LNCaP clone FGC (cell line): ENCODE measurements at regions not wholly inside any gene's neighbourhood (a gene's known extent, or its start where the extent isn't known, plus 50 kb on each side); places are given as distances from the start of the nearest gene placed in this dataset.

Experiments
- DNase-seq: peaks from one replicate; pipeline ENCODE4 v3.0.0-alpha.2; 2011; ENCODE audit warnings: low read depth
- H3K4me3 ChIP-seq: 2 replicates; pipeline ENCODE4 v1.5.1; 2011; ENCODE audit warnings: mild to moderate bottlenecking, low read depth, low read length, control low read depth
- TF ChIP-seq, protein P1 (sequence below): IDR thresholded peaks from 2 replicates; pipeline ENCODE4 v1.5.1; 2012; ENCODE audit warnings: mild to moderate bottlenecking; ENCODE audit not compliant: control insufficient read depth, insufficient read depth; ENCODE audit errors: extremely low read depth

DNA sequence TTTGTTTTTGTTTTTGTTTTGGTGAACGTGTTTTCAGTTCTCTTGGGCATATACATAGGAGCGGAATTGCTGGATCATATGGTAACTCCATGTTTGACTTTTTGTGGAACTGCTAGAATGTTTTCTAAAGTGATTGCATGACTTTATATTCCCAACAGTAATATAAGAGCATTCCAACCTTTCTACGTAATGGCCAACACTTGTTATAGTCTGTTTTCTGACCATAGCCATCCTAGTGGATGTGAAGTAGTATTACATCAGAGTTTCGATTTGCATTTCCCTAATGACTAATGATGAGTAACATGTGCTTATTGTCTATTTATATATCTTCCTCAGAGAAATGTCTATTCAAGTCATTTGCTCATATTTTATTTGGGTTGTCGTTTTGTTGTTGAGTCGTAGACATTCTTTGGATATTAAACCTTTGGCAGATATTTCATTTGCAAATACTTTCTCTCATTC lies 268.7 kb downstream of the AEBP2 start:
- TF ChIP-seq, protein P1, sequence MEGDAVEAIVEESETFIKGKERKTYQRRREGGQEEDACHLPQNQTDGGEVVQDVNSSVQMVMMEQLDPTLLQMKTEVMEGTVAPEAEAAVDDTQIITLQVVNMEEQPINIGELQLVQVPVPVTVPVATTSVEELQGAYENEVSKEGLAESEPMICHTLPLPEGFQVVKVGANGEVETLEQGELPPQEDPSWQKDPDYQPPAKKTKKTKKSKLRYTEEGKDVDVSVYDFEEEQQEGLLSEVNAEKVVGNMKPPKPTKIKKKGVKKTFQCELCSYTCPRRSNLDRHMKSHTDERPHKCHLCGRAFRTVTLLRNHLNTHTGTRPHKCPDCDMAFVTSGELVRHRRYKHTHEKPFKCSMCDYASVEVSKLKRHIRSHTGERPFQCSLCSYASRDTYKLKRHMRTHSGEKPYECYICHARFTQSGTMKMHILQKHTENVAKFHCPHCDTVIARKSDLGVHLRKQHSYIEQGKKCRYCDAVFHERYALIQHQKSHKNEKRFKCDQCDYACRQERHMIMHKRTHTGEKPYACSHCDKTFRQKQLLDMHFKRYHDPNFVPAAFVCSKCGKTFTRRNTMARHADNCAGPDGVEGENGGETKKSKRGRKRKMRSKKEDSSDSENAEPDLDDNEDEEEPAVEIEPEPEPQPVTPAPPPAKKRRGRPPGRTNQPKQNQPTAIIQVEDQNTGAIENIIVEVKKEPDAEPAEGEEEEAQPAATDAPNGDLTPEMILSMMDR, result no peak
- no peak overlapping the region for H3K4me3 ChIP-seq
- DNase-seq, result no peak

DNA sequence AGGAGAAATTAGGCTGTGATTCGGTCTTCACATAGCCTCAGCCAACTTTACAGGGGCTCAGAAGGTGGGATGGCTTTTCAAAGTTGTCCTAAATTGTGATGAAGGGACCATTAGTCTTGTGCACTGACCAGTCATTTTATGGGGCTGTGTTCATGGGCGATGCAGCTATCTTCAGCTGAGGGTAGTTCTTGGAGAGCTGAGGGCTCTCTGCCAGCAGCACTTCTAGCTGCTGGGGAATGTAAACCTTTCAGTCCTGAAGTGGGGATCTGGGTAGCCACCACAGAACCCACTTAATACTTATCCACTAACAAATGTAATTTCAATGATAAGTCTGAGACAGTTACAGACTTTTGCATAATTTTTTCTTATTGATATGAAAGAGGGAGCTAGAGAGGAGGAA lies 270.6 kb downstream of the AEBP2 start:
- no peak overlapping the region for H3K4me3 ChIP-seq
- TF ChIP-seq, protein P1, result no peak
- DNase-seq, result no peak

DNA sequence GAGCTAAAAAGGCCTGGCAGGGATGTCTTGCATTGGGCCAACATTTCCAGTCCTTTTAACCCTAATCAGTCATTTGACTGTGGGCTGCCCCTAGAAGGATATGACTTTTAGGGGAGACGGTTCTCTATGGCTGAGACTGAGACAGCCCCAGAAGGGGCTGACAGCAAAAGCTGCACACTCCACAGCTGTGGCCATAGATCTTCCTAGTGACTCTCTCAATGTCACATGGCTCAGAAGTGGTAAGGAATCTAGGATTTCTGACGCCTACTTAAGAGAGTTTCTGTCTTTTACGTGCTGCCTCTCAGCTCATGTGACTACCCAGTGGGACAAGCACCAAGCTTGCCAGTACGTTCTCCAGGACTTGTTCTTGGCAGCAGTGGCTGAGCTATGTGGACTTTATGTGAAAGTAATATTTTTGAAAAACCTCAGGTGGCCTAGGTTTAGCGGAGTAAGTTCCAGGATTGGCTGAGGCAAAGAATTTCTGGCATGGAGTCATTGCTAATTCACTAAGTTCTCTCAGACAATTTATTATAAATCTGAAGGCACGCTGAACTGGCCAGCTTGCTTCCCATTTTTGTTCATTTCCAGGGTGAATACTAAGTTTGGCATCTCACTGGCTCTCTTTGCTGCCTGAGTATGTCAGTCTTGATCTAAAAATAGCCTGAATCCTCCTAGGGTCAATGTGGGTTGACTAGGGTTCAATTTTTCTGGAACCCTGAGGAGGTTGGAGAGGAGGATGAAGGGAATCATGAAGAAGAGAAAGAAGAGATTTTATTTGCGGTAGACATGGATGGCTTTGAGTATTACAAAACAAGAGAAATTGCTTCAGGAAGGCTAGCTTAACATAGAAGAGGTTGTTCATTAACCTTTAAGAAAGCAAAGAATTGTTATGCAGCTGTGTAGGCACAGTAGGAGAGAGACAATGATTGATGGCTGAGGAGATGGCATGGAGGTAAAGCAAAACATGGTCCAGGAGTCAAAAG lies 271.8 kb downstream of the AEBP2 start:
- no peak for DNase-seq
- H3K4me3 ChIP-seq, result no peak overlapping the region
- TF ChIP-seq, protein P1, result no peak

DNA sequence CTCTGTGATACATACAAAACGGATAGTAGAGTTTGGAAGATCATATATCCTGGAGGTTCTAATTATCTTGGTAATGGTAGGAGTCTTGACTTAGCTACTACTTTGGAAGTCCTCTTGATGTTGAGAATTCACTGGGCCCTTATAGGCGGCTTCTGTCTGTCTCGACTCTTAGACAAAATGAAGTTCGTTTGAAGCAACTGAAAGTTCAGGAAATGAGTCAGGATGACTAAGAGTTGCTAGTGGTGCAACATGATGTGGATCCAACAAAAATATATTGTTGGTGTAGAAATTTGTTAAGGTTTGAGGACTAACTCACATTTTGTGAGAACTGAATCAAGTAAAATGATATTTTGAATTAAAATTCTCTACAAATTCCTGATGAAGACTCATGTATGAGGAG lies 272.7 kb downstream of the AEBP2 start:
- TF ChIP-seq, protein P1, result no peak
- no peak for DNase-seq
- no peak overlapping the region for H3K4me3 ChIP-seq

DNA sequence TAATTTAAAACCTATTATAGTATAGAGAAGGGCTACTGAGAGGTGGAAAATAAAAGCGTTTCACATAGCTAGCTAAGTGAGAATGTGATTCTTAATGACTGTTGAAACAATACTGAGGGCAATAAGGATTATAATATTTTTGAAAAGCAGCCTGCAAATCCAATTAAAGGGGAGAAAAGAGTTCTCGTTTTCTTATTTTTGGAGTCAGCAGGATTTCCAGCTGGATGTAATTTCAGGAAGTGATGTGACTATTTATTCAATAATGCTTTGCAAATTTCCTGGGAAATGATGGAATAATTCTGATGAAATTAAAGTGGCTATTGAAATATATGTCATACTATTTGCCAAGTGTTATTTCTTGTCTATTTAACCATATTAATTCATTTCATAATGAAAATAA lies 279.1 kb downstream of the AEBP2 start:
- H3K4me3 ChIP-seq, result no peak overlapping the region
- DNase-seq, result no peak
- TF ChIP-seq, protein P1, result no peak

DNA sequence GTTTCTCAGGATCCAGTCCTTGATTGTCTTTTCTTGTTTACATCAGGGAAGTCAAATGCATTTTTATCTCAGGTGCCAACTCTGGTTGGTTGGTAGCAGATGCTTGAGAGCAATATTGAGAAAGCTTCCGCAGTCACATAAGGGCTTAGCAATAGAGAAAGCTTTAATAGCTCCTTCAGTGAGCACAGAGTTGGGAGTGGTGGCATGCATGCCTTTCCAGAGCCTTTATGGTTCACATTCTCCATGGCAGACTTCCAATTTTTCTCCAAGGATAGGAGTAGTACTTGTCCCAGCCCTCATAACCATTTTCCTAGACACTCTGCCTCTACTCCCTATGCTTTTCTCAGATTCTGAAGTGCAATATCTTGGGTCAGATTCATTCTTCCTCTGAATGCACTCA lies 280.4 kb downstream of the AEBP2 start:
- peak; percentile 18 for DNase-seq
- TF ChIP-seq, protein P1, result no peak
- H3K4me3 ChIP-seq, result no peak overlapping the region
